ENCODE measurements at regions not wholly inside any gene's neighbourhood (a gene's known extent, or its start where the extent isn't known, plus 50 kb on each side); places are given as distances from the start of the nearest gene placed in this dataset.

DNA sequence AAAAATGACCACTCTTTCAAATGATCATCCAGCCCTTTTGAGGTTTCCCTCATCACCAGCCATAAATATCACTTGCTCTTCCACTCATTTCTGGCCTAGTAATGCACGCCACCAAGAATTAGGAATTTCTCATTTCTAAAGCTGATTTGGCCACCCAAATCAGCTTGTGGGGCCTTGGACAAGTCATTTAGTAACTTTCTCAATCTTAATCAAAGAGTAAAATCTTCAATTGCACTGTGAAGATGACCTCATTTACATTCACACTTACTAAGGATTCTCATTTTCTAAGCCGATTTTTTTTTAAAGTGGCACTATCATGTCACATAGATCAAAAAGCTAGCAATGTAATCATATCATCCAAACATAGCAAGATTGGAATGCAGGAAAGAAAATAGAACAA, 150.0 kb upstream of the HHIP start:
- DNase-seq = no peak

DNA sequence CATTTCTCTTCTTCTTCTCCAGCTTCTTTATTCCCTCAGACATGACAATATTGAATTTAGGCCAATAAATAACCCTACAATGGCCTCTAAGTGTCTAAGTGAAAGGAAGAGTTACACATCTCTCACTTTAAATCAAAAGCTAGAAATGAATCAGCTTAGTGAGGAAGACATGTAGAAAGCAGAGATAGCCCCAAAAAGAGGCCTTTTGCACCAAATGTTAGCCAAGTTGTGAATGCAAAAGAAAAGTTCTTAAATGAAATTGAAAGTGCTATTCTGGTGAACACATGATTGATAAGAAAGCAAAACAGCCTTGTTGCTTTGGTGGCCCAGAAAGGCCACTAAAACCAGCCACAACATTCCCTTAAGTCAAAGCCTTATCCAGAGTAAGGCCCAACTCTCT, 146.2 kb upstream of the HHIP start:
- DNase-seq = no peak

DNA sequence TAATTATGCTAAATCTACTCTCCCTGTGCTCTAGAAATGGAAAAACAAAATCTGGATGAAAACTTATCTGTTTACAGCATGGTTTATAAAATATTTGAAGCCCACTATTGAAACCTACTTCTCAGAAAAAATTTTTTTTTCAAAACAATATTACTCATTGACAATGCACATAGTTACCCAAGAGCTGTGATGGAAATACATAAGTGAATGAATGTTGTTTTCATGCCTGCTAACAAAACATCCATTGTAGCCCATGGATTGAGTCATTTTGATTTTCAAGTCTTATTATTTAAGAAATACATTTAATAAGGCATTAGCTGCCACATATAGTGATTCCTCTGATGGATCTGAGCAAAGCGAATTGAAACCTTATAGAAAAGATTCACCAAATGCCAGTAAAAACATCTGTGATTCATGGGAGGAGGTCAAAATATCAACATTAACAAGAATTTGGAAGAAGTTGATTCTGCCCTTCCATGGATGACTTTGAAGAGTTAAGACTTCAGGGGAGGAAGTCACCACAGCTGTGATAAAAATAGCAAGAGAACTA, 144.7 kb upstream of the HHIP start:
- no peak for DNase-seq

DNA sequence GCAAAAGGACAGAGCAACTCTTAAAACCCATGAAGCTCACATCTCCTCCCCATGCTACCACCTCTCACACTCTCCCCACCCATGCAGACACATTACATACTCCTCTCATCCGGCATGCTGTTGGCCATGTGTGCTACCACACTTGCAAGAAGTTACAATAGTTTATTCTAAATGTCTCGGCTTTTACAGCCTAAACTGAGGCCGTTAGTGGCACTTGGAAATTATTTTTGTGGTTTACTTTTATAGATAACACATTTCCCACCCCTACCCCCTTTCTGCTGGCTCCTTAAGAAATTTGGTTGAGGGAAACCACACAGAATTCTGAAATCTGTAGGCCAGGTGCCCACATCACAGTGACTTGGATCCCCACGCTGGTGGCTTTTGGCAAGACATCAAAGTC, 141.1 kb upstream of the HHIP start:
- DNase-seq = no peak

DNA sequence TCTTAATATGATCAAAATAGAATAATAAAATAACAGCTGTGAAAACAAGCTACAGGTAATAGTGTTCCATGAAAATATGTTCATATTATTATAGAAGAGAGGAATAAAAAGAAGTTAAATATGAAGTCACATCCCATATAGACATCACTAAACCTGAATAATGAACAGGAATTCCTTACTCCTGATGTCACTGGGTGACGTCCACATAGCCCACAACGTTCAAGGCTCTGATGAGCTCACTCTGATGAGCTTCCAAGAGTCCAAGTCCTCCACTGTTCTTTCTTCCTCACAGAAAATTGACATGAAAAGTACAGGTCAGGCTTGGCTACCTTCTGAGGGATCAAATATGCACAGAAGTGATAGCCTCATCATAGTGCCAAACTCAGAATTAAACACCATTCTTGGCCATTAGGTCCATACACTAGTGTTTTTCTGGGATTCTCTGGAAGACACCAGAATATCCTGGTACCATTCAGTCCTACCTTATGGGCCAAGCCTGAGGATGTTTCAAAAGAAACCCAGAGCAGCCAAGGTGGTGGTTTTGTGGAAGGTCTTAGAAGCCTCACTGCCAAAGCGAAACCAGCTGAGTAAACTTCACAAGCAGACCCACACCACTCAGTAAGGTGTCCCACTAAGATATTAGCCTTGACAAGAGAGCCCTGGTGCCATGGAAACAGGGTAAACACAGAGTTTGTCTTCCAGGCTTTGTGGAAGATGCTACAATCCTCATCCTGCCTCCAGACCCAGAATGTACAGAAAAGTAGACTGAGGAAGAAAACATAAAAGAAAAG, 138.4 kb upstream of the HHIP start:
- DNase-seq = no peak

DNA sequence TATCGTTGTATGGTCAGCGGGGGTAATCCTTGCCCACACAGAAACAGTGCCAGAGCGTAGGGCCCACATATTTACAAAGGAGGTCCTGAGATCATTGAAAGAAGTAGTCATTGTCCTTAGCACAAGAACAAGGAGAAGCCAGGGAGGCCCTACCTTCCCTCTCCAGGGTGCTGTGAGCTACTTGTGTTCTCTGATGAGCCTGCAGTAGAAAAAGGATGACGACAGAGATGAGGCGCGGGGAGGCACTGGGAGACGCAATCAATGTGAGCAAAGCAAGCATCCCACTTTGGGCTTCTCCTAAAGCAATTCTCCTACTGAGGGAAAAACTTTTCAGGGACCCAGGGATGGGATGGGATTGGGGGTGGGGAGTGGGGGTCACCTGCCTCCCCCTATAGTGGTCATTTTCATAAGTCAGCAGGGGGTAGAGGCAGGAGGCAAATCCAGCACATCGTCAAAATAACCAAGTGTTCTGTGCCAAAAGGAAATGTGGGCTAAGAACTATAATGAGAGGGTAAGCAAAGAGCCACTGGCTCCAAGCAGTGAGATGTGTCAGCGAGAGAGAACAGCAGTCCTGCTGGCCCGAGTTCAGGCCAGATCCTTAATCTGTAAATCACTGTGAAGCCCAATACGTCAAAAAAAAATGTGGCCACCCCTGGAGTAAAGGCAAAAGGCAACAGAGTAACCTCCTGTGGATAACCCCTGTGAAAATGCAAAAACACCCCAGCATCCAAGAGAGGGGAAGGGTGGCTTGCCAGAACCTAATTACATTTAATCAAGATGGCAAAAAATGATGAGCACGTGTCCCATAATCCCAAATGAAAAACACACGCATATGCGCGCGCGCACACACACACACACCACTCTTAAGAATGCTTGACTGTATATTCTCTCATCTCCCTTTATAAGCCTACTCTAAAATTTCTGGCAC, 136.6 kb upstream of the HHIP start:
- DNase-seq = no peak

DNA sequence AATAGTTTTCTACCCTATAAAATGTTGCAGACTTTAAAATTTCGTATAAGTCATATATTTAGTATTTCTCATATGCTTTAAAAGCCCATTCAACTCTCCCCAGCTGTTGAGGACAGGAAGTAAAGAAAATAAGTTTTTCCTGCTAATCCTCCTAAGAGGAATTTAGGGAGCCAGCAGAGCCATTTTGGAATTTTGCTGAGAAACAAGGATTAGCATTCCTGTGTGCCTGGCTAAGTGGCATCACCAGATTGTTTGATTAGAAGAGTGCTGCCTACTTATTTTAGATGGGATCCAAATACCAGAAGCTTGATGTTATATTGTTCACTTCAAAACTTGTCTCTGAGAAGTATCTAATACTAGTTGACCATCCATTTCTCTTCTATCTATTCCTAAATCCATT, 131.2 kb upstream of the HHIP start:
- no peak for DNase-seq

DNA sequence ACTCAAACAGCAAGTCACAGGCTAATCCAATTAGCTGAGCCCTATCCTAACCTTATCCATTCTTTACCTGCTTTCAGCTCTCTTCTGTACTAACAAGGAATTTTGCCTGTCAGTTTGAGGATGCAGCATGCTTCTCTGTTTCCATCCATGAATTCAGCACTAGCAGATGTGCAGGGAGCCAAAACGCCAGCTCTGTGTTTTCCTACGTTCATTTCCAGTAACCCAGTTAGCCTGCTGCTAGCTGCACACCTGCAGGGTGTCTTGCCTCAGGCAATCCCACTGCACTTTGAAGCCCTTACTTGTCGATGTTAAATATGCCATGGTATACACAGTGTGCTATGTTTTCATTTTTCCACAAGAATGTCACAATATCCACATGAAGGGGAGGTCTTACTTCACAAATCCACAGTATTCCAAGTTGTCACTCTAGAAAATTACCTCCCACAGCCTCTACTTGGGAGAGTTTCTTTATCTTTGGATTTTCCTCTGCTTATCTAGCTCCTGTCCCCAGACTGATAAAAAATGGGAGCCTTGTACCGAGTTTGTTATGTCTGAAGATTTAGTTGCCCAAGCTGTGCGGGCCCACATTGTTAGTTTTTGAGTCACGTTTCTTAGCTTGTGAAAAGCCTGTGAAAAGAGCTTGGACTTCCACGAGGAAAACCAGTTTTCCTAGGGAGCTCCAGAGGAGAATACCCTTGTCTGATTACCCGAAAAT, 127.6 kb upstream of the HHIP start:
- no peak for DNase-seq

DNA sequence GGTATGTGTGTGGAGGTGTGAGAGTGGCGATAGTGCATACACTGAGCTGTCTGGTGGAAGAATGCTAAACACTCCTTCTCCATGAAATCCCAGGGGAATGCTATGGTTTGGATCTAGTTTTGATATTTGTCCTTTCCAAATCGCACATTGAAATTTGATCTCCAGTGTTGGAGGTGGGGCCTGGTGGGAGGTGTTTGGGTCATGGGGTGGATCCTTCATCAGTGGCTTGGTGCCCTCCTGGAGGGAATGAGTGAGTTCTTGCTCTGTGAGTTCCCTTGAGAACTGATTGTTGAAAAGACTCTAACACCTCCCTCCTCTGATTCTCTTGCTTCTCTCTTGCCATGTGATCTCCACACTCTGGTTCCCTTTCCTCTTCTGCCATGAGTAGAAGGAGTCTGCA, 114.1 kb upstream of the HHIP start:
- no peak for DNase-seq

DNA sequence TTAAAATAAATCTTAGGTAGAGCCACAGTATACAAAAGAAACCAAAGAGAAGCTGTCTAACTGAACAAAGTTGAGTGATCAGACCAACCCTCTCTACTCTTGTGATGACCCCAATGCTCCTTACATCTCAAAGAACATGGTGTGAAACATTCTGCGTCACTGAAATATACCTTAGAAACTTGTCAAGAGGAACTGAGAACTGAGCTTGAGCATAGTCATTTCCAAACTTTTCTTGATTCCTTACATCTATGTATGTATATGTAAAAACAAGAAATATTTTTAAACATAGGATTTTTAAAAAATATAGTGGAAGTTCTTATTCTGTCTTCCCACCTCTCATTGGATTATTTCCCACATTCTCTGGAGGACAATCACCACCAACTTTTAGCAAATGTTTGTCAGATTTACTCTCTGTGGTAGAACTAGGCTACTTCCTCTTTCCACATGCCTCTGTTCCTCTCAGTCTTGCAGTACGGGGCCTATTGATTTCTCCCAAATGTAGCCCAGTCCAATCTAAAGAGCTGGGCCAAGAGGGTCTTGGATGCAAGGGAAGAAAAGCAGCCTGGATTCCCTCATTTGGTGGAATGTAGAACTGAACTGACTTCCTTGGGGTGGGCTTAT, 98.2 kb upstream of the HHIP start:
- DNase-seq = no peak

DNA sequence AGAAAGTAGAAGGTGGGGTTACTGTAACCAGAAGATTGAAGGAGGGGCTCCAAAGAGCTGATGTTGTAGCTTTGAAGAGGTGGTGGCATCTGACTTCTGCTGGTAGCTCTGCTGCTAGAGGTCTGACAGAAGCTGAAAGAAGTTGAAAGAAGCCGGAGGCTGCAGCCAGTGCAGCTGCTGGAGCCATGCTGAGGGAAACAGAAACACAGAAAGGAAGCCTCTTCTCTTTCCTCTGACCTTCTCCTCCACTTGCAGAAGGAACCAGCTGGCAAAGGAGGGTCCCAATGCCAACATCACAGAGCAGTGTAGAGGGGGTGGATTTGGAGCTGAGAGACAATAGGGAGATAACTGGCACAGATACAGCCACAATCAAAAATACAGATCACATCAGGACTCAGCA, 89.3 kb upstream of the HHIP start:
- no peak for DNase-seq

DNA sequence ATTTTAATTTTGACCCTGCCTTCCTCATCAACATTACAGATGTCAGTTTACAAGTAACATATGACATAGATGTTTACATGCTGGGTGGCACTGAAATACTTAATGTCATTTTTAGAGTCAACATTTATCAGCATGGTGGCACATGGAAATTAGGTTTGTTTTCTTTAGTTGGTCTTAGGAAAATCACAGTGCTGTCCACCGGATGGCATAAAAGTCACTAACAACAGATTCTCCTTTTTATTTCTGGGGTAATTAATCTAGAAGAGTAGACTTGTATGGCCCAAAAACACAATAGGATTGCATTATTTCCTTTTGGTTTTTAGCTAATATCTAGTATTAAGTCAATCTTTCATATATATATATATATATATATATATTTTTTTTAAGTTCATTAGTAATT, 88.6 kb upstream of the HHIP start:
- no peak for DNase-seq

DNA sequence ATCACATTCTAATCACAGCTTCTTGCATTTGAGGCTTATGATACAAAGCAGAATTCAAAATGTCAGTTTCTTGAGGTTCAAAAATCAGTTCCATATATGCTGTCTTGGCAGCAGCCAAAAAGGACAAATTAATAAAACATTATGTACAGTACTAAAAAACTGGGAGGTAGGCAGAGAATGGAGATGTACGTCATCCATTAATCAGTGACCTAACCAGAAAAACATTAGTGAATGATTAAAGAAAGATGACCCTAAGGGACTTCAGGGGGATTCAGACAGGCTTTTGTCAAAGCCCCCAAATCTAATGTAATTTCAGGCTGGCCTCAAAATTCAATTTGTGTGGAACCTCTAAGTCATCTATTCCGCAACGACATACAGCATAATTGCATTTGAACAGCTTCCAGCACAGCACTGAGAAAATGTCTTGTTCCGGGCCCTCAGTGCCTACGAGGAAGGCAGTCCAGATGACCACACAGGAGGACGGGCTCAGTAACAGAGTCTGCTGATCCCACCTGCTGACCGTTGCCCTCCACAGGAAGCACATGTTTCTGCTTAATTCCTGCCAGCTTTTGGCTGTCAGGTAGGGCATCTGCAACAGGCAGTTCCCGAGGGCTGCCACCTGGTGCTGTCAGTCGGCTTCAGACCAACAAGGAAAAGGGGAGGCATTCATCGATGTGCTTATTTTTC, 83.8 kb upstream of the HHIP start:
- DNase-seq = no peak

DNA sequence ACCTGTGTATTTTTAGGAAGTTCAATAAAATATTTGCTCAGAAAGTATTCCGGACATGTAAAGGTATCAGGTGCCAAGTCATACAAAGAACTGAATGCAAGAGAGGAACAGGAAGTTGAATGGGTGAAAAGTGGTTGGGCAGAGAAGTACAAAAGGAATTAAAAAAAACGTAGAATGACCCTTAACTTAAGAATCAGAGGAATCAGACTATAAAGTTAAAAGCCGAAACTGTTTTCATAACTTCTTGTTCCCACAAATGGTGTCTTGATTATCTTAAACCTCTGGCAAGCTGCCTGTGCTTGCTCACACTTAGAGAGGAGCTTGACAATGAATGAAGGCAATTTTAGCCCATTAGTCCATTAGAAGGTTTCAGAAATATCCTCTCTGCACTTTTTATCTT, 81.6 kb upstream of the HHIP start:
- no peak for DNase-seq

DNA sequence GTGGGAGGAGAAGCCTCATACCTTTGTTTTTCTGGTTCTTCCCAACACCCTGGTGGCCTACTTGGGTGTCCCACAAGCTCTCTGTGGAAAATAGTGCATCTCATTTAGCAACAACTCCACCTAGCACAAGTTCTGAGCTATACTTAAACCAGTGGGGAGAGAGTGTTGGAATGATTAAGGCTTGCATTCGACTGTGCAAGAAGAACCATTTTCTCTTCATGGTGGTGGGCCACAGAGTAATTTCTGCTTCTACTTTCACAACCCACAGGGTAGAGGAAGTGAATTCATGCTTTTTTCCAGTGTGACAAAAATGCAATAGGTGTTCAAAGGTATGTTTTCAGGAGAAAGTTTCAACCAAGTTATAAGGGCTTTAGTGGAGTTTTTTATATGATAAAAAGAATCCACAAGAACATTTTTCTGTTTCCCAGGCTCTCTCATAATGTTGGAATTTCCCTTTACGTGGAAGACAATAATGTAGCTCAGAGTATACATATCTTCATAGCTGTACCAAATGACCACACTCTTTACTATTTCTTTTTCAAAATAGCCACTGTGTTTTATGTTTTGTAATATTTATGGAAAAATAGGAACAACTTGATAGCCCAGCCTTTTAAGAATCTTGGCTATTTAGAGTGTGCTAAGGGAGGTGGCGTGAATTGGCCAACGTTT, 80.3 kb upstream of the HHIP start:
- no peak for DNase-seq

DNA sequence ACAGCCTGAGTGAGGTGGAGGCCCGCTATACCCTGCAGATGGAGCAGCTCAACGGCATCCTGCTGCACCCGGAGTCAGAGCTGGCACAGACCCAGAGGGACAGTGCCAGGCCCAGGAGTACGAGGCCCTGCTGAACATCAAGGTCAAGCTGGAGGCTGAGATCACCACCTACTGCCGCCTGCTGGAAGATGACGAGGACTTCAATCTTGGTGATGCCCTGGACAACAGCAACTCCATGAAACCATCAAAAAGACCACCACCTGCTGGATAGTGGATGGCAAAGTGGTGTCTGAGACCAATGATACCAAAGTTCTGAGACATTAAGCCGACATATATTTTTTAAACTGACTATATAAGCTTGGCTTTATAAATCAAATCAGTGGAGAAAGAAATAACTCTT, 73.3 kb upstream of the HHIP start:
- DNase-seq = no peak

DNA sequence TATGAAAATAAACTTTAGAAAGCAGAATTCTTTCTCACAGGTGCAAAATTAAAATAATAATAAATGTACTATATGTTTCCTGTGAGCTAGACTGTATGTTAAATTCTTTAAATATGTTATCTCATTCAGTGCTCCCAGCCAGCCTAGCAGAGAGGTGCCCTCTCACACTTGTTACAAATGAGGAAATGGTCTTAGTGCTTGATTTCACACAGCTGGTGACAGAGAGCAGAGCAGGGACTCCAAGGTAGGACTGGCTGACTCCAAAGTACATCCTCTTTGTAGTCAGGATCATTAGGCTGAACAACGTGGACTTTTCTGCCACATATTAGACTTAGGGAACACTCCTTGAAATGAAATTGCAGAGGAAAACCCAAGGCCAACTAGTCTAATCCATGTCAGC, 72.0 kb upstream of the HHIP start:
- DNase-seq = no peak

DNA sequence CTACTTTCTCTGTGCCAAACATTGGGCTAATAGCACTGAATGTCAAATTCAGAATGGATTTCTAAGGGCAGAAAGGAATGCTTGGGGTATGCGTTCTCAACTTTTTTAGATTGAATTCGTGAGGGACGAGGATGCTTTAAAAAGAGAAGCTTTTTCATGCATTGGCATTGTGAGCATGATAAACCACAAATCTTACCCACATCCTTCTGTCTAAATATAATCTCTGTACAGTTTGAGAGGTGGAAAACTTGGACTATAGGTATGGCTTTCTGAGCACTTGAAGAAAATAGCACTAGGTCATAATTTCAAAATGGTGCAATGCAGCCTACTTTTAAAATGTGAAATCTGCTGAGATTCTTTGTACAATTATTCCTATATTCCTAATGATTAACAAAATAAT, 71.4 kb upstream of the HHIP start:
- no peak for DNase-seq

DNA sequence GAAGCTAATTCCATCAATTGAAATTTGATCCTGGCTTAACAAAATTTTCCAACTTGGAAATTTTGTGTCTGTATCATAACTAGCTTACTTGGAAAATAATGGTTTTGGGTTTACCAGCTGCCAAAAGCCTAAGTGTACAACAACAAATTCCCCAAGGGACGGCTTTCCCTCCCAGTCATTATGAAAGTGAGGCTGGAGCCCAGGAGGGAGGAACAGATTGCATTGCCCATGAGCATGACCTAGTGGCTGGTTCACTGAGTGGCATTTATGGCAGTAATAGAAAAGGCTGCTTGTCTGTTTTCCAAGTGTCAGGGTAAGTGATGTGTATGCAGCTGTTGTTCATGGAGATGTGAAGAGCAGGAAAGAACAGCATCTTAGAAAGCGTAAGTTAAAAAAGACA, 70.8 kb upstream of the HHIP start:
- DNase-seq = no peak

DNA sequence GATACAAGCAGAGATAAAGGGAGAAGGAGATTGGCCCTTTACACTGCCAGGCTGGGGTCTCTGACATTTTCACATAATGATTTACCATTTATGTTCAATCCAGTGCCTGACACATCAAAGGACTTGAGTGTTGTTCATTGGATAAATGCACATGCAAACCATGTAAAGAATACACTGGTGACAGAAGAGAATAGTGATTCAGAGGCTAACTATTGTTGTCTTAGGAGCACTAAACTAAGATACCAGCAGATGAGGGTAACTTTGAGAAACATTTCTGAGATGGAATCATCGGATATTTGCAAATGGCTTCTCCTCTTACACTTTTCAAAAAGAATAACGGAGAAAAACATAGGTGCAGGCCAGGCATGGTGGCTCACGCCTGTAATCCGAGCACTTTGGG, 67.3 kb upstream of the HHIP start:
- no peak for DNase-seq

DNA sequence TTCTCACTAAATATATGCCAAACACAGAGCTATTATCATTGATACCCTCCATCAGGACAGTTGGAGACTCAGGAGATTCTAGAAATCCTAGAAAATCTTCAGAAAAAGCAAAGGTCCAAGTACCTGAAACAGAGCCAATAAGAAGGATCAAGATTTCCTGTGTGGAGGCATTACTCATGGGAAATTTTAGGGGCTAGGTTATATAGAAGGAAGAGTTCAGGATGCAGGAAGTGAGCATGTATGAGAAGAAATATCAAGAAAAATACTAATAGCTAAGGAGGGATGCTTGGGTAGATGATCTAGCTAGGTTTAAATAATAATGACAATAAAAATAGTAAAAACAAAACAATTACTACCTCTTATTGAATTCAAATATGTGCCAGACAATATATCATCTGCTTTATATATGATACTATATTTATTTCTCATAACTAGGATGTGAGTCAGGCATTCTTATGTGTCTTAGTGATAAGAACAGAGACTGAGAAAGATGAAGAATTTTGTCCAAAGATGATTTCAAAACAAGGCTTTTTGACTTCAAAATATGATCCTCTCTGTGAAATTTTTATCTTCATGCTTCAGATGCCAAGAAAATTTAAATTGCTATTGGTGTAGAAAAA, 66.4 kb upstream of the HHIP start:
- DNase-seq = no peak

Data from NK-92 treated with Interleukin-12 subunit alpha and Interleukin-12 subunit beta, amount 100 ng/mL, for 24 hours (cell line).